Mucosa of gallbladder (tissue), 1 donor: ENCODE measurements at regions not wholly inside any gene's neighbourhood (a gene's known extent, or its start where the extent isn't known, plus 50 kb on each side); places are given as distances from the start of the nearest gene placed in this dataset.
"Not testable (repeated sequence)": the region's sequence is repeated elsewhere in the genome, so short reads cannot be mapped to it uniquely, and the experiment has no call there.

Source experiments
- DNase-seq: peaks from one replicate; pipeline ENCODE4 v3.0.0-alpha.2; 2020; ENCODE audit warnings: low spot score
- donor health status: DM: no; HTN: no; CAD: no.

DNA sequence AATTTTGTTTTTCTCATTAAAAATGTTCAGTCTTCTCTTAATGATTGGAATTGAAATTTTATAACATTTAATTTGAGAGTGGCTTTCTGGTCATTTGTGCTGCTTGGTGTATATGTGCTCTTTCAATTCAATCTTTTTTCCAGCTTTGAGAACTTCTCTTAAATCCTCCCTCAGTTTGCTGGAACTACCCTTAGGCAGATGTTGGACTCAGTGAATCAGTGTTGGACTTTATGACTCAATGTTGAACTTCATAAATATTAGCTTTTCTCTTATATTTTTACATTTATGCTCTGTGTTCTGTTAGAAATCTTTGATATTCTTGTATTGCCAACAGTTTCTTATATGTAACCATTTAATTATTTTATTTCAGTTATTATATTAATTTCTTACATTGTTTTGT is 935.5 kb upstream of the FBXO33 start:
- no peak for DNase-seq

DNA sequence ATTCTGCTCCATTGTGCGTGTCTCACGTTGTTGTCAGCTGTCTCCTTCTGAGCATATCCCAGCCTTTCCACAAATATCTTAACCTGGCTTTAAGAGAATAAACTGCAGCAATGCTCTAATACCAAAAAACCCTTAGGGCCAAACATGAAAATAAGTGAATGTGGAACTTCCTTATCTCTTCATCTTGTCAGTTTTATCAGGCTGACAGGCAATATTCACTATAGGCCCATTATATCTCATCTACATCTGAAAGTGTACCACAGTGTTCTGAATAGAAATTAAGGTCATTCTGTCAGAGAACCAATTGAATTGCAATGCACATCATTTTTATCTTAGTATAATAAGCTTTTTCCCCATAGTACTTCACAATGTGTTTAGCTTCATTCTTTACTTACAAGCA is 933.1 kb upstream of the FBXO33 start:
- no peak for DNase-seq

DNA sequence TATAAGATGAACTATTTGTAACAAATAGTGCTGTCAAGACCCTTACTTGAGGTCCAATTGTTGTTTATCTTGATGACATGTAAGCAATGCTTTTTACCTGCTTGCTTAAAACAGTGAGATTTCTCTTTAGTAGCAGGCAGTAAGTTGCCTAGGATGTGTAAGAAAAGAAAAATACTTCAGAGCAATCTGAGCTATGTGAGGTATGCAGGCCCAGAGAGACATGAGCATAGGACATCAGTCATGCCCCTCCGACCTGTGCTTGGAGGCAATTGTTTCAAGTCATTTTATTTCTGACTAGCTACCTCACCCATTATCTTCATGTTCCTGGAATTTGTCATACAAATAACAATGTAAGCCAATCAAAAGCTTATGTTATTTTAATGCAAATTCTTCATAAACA is 930.6 kb upstream of the FBXO33 start:
- no peak for DNase-seq

DNA sequence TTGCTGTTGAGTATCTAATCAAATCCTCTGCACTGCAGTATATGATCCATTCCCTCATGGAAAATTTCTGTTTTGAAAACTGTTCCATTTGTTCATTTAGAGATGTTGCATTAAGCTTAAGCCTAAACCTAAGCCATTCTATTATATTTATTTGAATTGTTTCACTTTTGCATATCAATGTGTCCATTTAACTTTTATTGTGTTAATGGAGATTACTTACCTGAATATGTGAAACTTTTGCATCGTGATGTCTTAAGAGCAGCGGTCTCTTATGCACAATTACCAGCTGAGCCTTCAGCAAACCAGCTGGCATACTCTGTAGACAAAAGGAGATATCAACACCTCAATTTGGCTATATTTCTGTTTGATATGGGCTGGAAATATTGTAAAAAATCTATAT is 922.5 kb upstream of the FBXO33 start:
- DNase-seq, result no peak

DNA sequence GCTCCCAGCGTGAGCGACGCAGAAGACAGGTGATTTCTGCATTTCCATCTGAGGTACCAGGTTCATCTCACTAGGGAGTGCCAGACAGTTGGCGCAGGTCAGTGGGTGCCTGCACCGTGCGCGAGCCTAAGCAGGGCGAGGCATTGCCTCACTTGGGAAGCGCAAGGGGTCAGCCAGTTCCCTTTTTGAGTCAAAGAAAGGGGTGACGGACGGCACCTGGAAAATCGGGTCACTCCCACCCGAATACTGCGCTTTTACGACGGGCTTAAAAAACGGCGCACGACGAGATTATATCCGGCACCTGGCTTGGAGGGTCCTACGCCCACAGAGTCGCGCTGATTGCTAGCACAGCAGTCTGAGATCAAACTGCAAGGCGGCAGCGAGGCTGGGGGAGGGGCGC is 915.9 kb upstream of the FBXO33 start:
- not testable (repeated sequence) for DNase-seq

DNA sequence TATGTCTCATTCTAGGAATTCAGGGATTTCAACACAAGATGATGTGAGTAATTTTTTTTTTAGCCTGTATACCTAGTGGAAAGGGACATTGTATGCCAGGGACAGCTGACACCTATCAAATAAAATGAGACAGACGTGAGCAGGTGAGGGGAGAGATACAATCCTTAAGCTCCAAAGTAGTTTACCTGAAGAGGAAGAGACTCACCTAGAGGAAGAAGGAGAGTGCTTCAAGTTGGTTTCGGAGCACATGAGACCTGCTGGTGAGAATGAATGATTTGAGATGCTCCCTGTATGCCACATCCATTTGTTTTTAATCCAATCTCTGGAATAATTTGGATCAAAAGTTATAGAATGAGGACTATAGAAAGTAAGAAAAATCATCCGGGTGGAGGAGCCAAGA is 915.4 kb upstream of the FBXO33 start:
- no peak for DNase-seq

DNA sequence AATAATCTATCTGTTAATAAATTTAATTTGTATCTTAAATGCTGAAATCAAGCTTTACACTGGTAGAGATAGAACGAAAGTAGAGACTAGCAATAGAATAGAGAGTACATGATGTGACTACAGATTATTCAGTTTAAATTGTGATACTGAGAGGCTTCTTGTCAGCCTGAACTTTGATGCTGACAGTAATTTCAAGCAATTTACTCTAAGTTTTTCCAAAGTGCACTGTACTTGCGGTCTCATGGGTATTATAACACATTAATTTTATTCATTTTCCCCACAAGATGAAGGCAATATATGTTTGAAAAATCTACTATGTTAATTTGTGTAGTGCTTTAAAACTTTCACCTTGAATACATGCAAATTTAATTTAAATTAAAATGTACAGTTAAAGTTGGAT is 914.0 kb upstream of the FBXO33 start:
- DNase-seq, result no peak

DNA sequence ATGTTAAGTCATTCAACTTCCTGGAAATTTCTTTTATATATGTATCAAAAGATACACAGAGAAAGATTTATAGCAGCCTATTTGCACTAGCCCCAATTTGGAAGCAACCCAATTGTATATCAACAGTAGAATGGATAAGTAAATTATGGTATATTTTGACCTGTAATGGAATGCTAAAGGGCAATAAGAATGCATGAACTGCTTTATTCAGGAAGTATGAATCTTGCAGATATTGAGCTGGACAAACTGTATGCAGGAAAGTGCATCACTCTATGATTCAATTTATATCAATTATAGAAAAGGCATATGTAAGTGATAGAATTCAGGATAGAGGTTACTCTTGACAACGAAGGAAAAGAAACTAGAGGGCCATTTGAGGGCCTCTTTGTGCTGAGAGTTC is 913.1 kb upstream of the FBXO33 start:
- no peak for DNase-seq

DNA sequence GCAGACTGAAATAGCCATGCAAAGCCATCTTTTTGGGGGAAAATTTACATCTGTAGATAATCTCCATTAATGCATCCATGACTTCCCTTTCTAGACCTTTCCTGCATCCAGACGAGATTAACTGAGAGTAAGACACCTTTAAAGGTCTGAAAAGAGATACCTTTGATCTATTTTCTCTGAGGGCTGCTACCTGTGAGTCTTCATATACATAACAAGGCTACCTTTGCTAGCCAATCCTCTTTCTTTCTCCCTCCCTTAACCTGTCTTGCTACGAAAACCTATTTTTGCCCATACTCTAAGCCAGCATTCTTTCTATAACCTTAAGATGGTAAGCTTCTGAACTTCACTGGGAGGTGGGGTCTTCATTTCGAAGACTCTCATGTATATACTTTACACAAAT is 908.5 kb upstream of the FBXO33 start:
- DNase-seq, result no peak

DNA sequence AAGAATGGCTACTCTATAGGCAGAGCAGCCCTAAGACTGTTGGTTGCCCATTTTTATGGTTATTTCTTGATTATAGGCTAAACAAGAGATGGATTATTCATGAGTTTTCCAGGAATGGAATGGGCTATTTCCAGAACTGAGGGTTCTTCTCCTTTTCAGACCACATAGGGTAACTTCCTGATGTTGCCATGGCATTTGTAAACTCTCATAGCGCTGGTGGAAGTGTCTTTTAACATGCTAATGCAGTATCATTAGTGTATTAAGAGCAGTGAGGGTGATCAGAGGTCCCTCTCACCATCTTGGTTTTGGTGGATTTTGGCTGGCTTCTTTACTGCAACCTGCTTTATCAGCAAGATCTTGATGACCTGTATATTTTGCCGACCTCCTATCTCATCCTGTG is 904.6 kb upstream of the FBXO33 start:
- DNase-seq, result no peak

DNA sequence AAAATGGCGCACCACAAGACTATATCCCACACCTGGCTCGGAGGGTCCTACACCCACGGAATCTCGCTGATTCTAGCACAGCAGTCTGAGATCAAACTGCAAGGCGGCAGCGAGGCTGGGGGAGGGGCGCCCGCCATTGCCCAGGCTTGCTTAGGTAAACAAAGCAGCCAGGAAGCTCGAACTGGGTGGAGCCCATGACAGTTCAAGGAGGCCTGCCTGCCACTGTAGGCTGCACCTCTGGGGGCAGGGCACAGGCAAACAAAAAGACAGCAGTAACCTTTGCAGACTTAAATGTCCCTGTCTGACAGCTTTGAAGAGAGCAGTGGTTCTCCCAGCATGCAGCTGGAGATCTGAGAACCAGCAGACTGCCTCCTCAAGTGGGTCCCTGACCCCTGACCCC is 894.3 kb upstream of the FBXO33 start:
- DNase-seq, result not testable (repeated sequence)

DNA sequence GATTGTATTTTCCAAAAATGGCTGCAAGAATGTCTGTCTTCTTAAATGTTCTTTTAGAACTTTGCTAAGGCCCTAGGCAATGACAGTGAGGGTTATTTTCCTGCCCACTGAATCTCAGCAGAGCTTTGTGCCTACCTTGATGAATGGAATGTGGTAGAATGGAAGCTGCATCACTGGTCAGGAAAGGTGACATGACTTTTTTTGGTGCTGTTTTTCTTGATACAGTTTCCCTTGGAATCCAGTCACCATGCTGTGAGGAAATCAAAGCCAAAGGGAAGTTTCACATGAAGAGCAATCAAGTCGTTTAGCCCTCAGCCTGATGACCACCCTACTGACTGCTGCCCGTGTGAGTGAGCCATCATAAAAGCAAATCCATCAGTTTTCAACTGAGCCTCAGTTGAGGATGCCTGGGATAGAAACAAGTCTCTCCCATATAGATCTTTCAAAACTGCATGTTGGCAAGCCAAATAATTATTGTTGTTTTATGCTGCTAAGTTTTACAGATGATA is 886.0 kb upstream of the FBXO33 start:
- no peak for DNase-seq

DNA sequence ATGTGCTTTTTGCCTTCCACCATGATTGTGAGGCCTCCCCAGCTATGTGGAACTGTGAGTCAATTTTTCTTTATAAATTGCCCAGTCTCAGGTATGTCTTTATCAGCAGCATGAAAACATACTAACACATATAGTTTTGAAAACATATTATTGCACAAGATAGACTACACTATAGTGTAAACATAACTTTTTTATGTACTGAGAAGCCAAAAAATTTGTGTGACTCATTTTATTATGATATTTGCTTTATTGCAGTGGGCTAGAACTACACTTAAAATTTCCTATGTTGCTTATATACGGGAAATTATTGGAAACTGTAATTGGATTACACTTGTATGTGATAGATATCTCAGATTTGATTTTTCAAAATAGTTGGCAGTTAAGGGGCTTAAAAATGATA is 885.5 kb upstream of the FBXO33 start:
- no peak for DNase-seq

DNA sequence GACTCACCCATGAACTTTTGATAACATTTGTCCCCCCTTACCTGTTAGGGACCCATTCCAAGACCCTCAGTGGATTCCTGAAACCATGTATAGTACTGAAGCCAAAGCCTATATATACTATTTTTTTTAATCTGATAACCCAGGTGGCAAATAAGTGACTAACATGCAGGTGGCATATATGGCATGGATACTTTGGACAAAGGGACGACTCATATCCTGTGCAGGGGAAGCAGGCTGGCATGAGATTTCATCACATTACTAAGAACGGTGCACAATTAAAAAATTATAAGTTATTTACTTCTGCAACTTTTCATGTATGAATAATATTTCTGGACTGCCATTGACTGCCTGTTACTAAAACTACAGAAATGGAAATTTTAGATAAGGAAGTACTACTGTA is 880.1 kb upstream of the FBXO33 start:
- DNase-seq, result no peak

DNA sequence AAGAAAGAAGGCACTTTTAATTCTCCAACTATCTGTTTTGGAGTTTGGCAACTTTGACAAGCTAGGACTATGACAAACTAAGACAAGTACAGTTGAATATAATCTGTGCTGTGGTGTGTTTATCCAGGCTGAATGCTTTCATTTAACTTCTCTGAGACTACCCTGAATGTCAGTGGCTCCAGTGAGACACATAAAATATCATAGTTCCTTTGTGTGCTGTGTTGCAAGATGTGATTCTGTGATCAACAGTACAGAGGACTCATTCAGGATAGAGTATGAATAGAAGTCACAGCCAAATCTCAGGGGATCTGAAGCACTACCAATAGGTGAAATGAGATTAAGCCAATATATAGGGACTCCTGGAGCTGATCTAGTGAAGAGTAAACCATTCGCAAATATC is 876.9 kb upstream of the FBXO33 start:
- DNase-seq, result no peak

DNA sequence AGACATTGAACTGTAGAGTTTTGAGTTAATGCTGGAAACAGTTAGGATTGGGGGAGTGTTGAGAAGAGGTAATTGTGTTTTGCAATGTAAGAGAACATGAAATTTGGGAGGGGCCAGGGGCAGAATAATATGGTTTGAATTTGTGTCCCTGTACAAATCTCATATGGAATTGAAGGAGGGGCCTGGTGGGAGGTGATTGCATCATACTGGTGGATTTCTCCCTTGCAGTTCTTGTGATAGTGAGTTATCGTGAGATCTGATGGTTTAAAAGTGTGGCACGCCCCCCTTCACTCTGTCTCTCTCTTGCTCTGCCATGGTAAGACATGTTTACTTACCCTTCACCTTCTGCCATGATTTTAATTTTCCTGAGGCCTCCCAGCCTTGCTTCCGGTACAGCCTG is 876.0 kb upstream of the FBXO33 start:
- no peak for DNase-seq

DNA sequence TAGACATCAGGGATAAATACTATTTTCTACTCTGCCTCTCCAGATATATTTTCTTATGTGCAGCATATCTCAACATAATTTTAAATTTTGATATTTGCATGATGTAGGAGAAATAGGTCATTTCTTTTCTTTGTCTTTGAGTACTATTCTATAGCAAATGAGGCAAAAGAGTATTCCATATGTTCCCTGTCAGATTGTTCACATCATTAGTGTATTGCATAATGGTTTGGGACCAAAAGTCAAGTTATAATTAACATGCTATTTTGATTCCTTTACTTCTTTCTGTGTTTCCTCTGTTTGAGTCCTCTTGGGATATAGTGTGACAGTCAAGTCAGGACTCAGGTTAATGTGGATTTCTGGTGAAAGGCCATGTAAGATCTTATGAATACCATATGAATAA is 864.6 kb upstream of the FBXO33 start:
- no peak for DNase-seq

DNA sequence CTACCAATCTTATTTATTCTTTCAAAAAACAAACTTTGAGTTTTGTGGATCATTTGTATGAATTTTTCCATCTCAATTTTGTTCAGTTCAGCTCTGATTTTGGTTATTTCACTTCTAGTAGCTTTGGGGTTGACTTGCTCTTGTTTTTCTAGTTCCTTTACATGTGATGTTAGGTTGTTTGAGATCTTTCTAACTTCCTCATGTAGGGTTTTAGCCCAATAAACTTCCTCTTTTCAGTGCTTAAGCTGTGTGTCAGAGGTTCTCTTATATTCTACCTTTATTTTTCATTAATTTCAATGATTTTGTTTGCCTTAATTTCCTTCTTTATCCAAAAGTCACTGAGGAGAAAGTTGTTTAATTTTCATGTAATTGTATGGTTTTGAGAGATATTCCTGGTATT is 860.4 kb upstream of the FBXO33 start:
- DNase-seq, result no peak

DNA sequence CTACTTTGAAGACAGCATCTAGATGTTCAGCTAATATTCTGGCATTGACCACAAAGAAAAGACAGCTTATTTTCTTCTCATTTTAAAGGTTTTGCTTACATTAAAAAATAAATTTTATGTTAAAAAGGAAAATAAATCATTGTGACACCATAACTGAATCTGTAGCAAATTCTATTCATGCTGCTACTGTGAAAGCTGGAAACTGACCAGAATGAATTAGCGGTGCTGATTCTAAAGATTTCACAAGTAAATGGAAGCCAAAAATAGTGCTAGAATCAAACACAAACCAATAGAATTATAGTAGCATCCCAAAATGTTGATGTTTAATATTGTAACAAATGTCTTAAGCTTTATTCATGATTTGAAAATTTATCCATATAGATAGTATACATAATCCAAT is 850.0 kb upstream of the FBXO33 start:
- no peak for DNase-seq

DNA sequence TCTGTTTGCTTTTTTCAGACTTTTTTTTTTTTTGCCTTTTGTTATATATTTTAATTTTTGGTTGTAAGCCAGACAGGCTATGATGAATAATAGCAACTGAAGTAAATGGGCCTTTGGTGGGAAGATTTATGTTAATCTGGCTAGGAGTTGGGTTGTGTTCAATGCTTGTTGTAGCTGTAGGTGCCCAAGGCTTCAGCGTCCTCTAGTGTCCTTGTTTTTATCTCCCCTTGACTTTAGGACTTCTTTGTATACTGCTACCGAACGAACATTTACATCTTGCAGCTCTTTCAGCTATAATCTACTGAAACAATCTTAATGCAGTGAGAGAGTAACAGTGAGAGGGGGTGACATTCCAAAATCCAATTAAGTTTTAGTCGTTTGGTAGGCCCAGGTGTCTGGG is 848.4 kb upstream of the FBXO33 start:
- DNase-seq, result no peak

DNA sequence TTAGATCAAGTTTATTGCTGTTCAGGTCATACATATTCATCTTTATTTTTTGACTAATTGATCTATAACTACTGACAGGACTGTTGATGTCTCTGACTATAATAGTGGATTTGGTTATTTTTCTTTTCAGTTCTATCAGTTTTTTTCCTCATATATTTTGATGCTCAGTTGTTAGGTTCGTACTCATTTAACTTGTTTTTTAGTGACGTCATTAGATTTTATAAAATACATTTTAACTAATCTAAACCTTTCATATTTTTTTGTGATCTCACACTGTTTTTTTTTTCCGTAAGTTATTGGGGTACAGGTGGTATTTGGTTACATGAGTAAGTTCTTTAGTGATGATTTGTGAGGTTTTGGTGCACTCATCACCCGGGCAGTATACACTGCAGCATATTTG is 841.2 kb upstream of the FBXO33 start:
- no peak for DNase-seq

DNA sequence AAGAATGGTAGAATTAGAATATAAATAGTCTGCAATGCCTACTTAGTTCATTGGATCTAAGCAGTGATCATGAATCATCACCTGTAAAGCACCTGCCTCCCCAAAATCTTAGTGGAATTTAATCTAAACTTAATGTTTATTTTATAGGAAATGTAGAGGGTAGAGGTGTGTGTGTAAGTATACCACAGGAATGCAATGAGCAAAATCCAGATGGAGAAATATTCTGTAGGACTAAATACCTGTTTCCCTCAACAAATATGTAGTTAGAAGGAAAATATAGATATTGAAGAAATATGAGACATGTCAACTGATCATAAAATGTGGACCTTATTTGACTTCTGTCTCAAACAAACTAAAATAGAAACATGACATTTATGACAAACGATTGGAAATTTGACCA is 839.2 kb upstream of the FBXO33 start:
- DNase-seq, result no peak

DNA sequence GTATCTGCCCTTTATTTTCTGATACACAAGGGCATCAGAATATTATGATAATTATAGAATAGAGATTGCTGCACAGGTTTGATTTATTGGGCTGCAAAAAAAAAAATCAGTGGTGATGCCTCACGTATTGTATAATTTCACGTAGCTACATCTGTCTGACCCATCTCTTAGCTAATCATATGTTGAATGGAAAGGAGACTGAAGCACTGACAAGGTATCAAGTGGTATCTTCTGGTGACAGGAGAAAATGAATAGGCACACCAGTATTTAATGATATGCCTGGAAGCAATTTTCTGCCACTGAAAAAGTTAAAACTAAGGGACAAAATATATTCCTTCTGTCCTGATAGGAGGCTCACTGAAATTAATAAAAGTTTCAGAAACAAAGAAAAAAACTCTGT is 837.2 kb upstream of the FBXO33 start:
- no peak for DNase-seq

DNA sequence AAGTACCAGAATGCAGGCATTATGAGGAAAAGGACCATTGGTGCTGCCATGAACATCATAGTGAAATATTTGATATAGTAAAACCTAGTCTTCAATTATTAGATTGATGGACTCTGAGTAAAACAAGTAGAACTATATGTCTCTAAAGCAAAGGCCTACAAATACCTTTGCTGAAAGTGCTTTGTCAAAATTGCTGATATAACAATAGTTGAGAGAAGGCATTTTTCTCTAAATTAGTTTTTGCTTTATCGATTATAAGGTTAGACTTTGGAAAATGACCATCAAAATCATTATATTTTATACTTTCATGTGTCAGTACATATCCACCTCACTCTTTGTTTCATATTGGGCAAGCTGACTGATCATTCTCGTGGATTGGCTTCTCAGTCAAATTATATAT is 836.0 kb upstream of the FBXO33 start:
- DNase-seq, result no peak

DNA sequence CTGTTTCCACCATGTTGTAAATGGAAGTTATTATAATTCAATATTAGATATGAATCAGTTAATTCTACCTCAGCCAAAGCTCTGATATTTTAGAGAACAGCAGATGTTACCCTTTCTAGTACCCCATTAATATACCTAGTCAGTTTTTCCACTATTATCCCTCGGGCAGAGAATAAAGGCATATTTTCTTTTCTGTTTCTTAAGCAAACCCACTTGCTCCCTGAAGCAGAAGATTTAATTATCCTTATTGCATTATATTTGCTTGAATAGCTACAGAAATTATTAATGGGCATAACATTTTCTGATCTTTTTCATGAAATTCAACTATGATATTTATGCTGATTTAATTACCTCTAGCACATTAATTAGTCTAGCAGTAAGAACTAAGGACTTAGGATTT is 832.9 kb upstream of the FBXO33 start:
- DNase-seq, result no peak
